ACHN (cell line): ENCODE measurements at regions not wholly inside any gene's neighbourhood (a gene's known extent, or its start where the extent isn't known, plus 50 kb on each side); places are given as distances from the start of the nearest gene placed in this dataset.

Source experiments
- DNase-seq: peaks from one replicate; pipeline ENCODE4 v3.0.0-alpha.2; 2015
- in situ Hi-C: cut with HindIII; loops from 2 replicates; pipeline ENCODE4 v1.10.0; 2017; ENCODE audit warnings: low sequenced_read_pairs, low pct_ligation_motif_present, low pct_unique_long_range_greater_than_20kb

GRCh38 chr12:105783983-105784947 lies 354.5 kb downstream of the NUAK1 start:
- in situ Hi-C loops: no loop called here
- no peak for DNase-seq

DNA sequence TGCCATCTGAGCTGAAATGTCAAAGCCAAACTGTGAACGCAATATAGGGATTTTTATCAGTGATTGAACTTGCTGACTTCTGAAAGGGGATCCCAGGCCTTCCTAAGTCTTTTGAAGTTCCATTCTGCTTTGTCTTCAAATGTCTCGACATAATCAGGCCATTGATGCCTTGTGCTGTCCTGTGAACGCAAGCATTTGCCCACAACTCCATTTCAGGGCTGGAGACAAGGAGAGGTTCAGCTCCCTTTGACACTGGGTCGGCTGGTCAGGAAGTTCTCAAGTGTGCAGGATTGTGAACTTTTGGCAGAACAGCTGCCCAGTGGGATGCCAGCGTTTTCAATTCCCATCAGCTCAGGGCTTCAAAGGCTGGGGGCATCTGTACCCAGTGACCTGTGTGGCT lies 345.3 kb downstream of the NUAK1 start:
- no peak for DNase-seq
- in situ Hi-C loops: no loop called here

- in situ Hi-C loops: no loop called here
Measured at GRCh38 chr12:105798256-105798845, 340.4 kb downstream of the NUAK1 start.

DNA sequence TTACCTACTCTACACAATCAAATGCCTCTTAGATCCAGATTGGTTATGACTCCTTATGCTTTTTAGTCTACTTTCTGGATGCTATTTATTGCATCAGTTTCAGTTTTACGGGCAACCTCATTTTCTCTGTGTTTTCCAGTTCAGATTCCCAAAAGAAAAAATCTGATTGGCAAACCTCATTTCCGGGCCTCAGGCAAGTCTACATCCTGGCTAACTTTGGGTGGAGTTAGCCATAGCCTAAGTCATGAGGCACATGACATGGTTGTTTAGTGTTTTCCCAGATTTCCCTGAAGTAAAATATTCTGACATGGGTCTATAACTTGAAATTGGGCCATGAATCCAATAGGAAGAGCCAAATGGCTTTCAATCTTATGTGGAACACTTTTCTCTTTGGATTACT lies 339.7 kb downstream of the NUAK1 start:
- DNase-seq: no peak
- in situ Hi-C loops: no loop called here

More at GRCh38 chr12:105798256-105798845, 340.4 kb downstream of the NUAK1 start:
- DNase-seq: no peak

- in situ Hi-C loops: no loop called here
- no peak for DNase-seq
Measured at GRCh38 chr12:105801351-105801750, 337.4 kb downstream of the NUAK1 start.

DNA sequence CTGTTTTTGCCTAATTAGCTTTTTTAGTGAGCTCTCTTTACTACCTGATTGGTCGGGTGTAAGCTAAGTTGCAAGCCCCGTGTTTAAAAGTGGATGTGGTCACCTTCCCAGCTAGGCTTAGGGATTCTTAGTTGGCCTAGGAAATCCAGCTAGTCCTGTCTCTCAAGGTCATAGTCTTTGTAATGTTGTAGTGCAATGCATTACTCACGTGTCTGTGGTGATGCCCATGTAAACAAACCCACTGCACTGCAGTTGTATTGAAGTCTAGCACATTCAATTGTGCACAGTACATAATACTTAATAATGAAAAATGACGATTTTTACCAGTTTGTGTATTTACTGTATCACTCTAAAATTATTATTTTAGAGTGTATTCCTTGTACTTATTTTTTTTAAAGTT lies 335.5 kb downstream of the NUAK1 start:
- no peak for DNase-seq
- in situ Hi-C loops: no loop called here

DNA sequence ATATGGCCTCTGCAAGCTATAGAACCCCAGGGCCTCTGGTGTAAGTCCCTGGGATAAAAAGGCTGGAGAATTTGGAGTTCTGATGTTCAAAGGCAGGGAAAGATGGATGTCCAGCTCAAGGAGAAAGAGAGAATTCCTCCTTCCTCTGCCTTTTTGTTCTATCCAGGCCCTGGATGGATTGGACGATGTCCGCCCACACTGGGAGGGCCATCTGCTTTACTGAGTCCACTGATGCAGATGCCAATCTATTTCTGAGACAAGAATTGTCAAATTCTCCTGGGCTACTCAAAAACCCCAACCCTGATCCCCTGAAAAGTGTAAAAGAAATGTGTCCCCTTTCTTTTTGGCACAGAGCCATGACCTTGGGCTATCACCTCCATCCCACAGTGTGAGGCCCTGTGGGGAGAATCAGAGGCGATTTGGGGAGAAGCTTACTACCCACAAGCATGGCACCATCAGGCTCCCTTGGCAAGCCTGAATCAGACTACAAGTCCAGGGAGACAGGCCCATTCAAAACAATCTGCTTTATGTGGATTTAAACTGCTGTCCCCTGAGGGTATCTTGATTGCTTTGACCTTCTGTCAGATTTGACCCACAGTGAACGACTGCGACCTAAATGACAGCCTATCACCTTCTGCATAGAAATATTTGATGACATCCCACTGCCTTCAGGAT lies 334.0 kb downstream of the NUAK1 start:
- DNase-seq: no peak
- in situ Hi-C loops: no loop called here

- DNase-seq: no peak
- in situ Hi-C loops: no loop called here
Measured at GRCh38 chr12:105805730-105806399, 332.9 kb downstream of the NUAK1 start.

DNA sequence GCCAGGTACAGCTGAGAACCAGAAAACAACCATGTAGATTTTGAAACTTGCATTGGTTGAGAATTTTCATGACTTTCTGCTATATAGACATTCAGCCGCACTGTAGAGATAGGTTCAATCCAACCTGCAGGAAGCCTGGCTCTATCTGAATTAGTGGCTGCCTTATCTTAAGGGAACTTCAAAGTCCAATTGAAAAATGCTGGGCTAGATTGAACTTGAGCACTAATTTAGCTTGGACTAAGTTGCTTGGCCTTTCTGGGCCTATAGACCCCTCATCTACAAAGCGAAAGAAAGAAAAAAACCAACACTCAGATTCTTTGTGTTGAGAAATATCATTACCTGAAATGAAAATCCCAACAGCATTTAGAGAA lies 332.4 kb downstream of the NUAK1 start:
- in situ Hi-C loops: no loop called here
- DNase-seq: no peak

GRCh38 chr12:105812366-105812765 lies 326.4 kb downstream of the NUAK1 start:
- no peak for DNase-seq
- in situ Hi-C loops: no loop called here

DNA sequence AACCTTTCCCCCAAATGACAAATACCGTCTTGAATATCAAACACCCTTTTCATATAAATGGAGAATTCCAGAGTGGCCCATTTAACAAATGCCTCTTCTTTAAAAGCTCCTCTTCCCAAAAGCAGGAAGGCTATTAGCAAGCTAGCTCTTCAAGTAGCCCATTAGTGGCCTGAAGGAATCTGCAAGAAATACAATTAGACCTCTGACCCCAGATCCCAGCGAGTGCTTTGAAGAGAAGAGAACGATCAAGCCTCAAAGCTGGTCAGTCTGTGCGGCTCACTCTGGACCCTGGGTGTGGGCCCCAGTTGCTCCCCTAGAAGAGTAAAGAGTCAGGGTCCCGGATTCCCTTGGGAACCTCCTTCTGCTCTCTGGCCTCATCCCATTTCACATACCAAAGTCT lies 325.6 kb downstream of the NUAK1 start:
- DNase-seq: no peak
- in situ Hi-C loops: no loop called here

- no peak for DNase-seq
- in situ Hi-C loops: no loop called here
Measured at GRCh38 chr12:105814283-105814682, 324.5 kb downstream of the NUAK1 start.

GRCh38 chr12:105819549-105819948 lies 319.2 kb downstream of the NUAK1 start:
- in situ Hi-C loops: no loop called here

GRCh38 chr12:105820429-105821125 lies 318.2 kb downstream of the NUAK1 start:
- in situ Hi-C loops: no loop called here
- no peak for DNase-seq

More at GRCh38 chr12:105819549-105819948, 319.2 kb downstream of the NUAK1 start:
- DNase-seq: no peak

GRCh38 chr12:105822131-105823105 lies 316.3 kb downstream of the NUAK1 start:
- DNase-seq: no peak
- in situ Hi-C loops: no loop called here

GRCh38 chr12:105823810-105824209 lies 314.9 kb downstream of the NUAK1 start:
- in situ Hi-C loops: no loop called here
- DNase-seq: no peak

GRCh38 chr12:105825141-105825540 lies 313.6 kb downstream of the NUAK1 start:
- no peak for DNase-seq

More at GRCh38 chr12:105825141-105825540, 313.6 kb downstream of the NUAK1 start:
- in situ Hi-C loops: no loop called here
